CD4-positive, alpha-beta T cell treated with Interleukin-2 at 100 ng/mL for 4 hours (primary cell): ENCODE measurements at regions not wholly inside any gene's neighbourhood (a gene's known extent, or its start where the extent isn't known, plus 50 kb on each side); places are given as distances from the start of the nearest gene placed in this dataset.
"Not testable (repeated sequence)": the region's sequence is repeated elsewhere in the genome, so short reads cannot be mapped to it uniquely, and the experiment has no call there.

Source experiments
- DNase-seq: peaks from one replicate; pipeline ENCODE4 v3.0.0-alpha.2; 2020; ENCODE audit warnings: low spot score

- no peak for DNase-seq
These were observed 166.1 kb downstream of the EFNB1 start for GRCh38 chrX:68994891-68995255.

GRCh38 chrX:68994135-68994890, 165.5 kb downstream of the EFNB1 start:
- no peak for DNase-seq

GRCh38 chrX:68992821-68993397, 164.1 kb downstream of the EFNB1 start:
- DNase-seq, result no peak

GRCh38 chrX:68991691-68992345, 163.0 kb downstream of the EFNB1 start:
- no peak for DNase-seq

GRCh38 chrX:68990948-68991347, 162.1 kb downstream of the EFNB1 start:
- DNase-seq, result no peak

GRCh38 chrX:68989865-68990606, 161.2 kb downstream of the EFNB1 start:
- no peak for DNase-seq

GRCh38 chrX:68989456-68989855, 160.6 kb downstream of the EFNB1 start:
- no peak for DNase-seq

GRCh38 chrX:68988865-68989264, 160.0 kb downstream of the EFNB1 start:
- no peak for DNase-seq

GRCh38 chrX:68985135-68985755, 156.4 kb downstream of the EFNB1 start:
- no peak for DNase-seq

GRCh38 chrX:68983004-68983857, 154.4 kb downstream of the EFNB1 start:
- no peak for DNase-seq

GRCh38 chrX:68982476-68982875, 153.7 kb downstream of the EFNB1 start:
- DNase-seq, result no peak

GRCh38 chrX:68980906-68981616, 152.2 kb downstream of the EFNB1 start:
- DNase-seq, result no peak

- DNase-seq, result no peak
These were observed 149.8 kb downstream of the EFNB1 start for GRCh38 chrX:68978655-68979054.

GRCh38 chrX:68978255-68978654, 149.4 kb downstream of the EFNB1 start:
- no peak for DNase-seq

GRCh38 chrX:68953331-68953730, 124.5 kb downstream of the EFNB1 start:
- no peak for DNase-seq

GRCh38 chrX:68951942-68952619, 123.3 kb downstream of the EFNB1 start:
- not testable (repeated sequence) for DNase-seq

GRCh38 chrX:68950937-68951336, 122.1 kb downstream of the EFNB1 start:
- no peak for DNase-seq

- DNase-seq, result no peak
These were observed 119.2 kb downstream of the EFNB1 start for GRCh38 chrX:68947882-68948605.

- DNase-seq, result no peak
These were observed 116.9 kb downstream of the EFNB1 start for GRCh38 chrX:68945603-68946228.
